Left forelimb (tissue), 1 donor: ENCODE measurements at regions not wholly inside any gene's neighbourhood (a gene's known extent, or its start where the extent isn't known, plus 50 kb on each side); places are given as distances from the start of the nearest gene placed in this dataset.
"Not testable (repeated sequence)": the region's sequence is repeated elsewhere in the genome, so short reads cannot be mapped to it uniquely, and the experiment has no call there.

Experiments used
- DNase-seq: peaks from one replicate; pipeline ENCODE4 v3.0.0-alpha.2; 2018; ENCODE audit warnings: low spot score

DNA sequence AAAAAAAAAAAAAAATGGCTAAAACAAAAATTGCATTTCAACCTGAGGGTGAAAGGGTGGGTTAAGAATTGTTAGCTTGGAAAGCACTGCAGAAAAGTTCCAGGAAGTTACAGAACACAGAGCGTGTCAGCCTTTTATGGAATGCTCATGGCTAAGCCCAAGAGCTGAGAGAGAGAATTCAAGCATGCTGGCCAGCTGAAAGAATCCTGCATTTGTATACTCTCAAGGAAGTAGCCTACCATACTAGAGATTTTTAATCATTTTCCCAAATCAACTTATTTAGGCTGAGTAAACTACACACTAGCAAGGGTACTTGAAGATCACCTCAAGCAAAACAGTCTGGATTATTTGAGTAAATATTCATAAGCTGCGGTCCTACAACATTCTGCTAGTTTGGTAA lies 153.9 kb downstream of the KCNJ2 start:
- DNase-seq: no peak

DNA sequence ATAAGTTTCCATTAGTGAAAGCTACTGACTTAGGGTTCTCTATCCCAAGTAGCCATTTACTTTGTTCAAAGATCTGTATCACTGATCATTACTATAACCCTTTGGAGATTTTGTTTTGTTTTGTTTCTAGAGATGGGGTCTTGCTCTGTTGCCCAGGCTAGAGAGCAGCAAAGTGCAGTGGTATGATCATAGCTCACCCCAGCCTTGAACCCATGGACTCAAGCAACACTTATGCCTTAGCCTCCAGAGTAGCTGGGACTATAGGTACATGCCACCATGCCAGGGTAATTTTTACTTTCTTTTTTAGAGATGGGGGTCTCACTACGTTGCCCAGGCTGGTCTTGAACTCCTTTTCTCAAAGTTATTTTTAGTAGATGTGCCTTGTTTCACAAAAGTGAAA lies 154.7 kb downstream of the KCNJ2 start:
- no peak for DNase-seq

- no peak for DNase-seq
Observed at GRCh38 chr17:70327279-70327678, 157.9 kb downstream of the KCNJ2 start.

DNA sequence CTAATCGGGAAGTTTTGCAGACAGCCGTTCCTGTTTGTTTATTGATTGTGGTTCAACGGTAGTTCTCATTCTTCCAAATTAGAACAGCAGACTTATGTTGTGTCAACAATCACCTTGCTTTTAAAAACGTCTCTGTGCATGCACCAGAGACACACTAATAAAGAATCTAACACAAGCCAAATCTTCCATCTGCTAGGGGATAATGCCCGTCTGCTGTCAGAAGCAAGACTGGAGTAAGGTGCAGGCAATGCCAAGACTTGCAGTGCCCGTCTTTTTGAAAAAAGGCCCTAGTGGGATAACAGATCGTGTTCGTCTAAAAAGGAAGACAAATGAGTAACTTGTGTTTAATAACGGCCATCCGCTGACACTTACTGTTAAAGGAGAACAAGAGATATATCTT lies 158.4 kb downstream of the KCNJ2 start:
- DNase-seq: no peak

DNA sequence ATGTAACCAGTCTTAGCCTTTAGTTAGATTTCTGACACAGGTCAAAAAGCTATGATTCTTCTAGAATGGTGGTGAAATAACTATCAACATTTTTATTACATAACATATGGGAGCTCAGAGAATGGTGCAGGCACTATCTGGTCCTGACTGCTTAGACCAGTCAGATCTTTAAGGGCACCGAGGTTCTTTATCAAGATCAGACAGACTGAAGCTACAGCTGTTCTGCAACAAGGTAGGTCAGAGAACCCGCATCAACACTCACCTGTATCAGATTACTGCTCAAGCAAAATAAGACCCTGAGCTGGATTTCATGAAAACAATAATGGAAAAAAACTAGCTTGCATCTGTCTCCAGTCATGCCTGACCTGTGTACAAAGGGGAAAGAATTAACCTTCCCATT lies 160.4 kb downstream of the KCNJ2 start:
- no peak for DNase-seq

GRCh38 chr17:70331066-70331465 lies 161.7 kb downstream of the KCNJ2 start:
- not testable (repeated sequence) for DNase-seq

GRCh38 chr17:70332356-70333210 lies 163.3 kb downstream of the KCNJ2 start:
- DNase-seq: no peak

GRCh38 chr17:70336411-70336810 lies 167.1 kb downstream of the KCNJ2 start:
- no peak for DNase-seq

DNA sequence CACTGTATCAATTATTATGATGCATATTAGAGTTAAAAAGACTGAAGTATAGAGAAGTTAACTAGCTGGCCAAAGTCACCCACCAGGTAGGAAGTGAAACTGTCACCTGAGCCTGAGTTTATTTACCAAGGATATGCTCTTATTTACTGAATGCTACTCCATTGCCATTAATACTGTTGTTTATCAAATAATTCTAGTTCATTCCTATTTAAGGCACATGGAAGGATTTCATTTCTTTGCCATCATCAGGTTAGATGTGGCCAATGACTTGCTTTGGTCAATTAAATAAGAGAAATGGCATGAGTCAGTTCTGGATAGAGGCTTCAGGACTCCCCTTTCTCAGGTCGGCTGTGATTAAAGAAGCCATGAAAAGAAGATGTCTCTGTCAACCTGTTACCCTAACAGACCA lies 169.6 kb downstream of the KCNJ2 start:
- no peak for DNase-seq

DNA sequence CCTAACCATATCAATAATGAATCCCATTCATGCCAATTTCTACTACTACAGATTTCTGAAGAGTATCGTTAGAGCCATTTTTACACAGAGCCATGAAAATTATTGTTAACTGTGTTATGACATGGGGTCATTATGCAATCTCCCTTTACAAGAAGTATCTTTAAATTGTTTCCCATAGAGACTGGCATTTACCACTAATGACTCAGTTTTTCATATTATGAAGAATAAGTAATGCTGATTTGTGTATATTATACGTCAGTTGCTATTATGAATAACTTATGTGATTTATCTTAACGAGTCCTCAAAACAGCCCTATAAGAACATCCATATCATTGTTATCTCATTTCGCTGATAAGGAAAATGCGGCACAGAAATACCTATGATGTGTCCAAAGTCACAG lies 173.8 kb downstream of the KCNJ2 start:
- DNase-seq: no peak

- DNase-seq: no peak
Observed at GRCh38 chr17:70344386-70345060, 175.2 kb downstream of the KCNJ2 start.

DNA sequence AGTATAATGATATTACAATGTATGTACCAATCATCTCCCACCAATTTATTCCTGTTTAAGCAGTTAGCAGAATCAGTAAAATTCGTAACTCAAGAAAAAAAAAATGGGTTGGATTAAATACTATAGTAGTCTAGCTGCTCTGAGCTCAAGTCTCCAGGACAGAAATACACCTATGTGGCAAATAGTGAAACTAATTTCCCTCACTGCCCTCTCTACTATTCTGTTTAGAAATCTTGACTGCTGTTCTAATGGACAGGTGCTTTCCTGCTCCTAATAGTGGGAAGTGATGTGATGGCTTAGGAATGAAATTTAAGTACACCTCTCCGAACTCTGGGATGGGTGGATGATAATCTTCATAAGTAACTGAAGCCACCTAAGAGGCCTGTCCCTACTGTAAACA lies 175.7 kb downstream of the KCNJ2 start:
- no peak for DNase-seq

DNA sequence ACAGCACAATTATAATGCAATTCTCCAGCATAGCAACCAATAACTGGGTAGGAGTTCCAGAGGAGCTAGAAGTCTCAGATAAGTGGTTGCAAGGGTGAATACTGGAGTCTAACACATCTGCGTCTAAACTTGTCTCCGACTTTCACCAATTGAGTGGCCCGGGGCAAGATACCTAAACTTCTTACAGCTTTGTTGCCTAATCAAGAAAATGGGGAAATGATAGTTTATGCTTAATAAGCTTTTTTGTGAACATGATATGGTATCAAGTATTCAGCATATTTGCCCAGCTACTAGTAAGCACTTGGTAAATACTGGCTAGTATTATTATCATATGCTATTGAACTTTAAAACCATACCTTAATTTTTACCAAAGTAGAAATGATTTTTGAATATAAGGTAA lies 183.5 kb downstream of the KCNJ2 start:
- DNase-seq: no peak

- DNase-seq: no peak
Observed at GRCh38 chr17:70353408-70354092, 184.2 kb downstream of the KCNJ2 start.

- no peak for DNase-seq
Observed at GRCh38 chr17:70355185-70355584, 185.9 kb downstream of the KCNJ2 start.

- no peak for DNase-seq
Observed at GRCh38 chr17:70357190-70357589, 187.9 kb downstream of the KCNJ2 start.

DNA sequence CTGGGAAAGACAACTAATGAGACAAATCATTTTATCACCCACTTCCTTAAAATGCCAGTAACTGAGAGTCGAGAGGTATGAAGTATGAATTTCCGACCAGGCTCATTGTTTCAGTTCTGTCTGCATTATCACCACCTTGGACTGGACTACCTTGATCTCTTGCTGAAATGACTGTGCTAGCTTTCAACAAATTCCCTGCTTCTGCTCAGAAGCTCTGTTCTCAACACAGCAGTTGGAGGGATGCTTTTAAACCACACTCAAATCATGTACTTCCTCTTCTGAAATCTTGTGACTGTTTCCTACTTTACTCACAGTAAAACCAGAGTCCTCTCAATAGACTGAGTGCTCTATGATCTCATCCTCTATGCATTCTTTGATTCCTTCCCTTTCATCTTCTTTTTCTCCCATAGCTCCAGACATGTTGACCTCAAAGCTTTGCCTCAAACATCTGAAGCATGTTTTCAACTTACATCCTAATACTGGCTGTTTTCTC lies 195.8 kb downstream of the KCNJ2 start:
- no peak for DNase-seq

GRCh38 chr17:70366386-70366785 lies 197.1 kb downstream of the KCNJ2 start:
- DNase-seq: no peak

- no peak for DNase-seq
Observed at GRCh38 chr17:70368011-70368410, 198.7 kb downstream of the KCNJ2 start.

GRCh38 chr17:70369391-70369790 lies 200.1 kb downstream of the KCNJ2 start:
- DNase-seq: no peak

GRCh38 chr17:70370816-70371215 lies 201.5 kb downstream of the KCNJ2 start:
- no peak for DNase-seq

DNA sequence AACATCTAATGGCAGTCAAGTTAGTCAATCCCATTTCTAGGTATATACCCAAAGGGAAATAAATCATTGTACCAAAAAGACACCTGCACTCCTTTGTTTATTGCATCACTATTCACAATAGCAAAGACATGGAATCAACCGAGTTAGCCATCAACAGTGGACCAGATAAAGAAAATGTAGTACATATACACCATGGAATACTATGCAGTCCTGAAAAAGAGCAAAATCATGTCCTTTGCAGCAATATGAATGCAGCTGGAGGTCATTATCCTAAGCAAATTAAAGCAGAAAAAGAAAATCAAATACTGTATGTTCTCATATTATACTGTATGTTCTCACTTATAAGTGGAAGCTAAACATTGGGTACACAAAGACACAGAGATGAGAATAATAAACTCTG lies 204.0 kb downstream of the KCNJ2 start:
- no peak for DNase-seq

DNA sequence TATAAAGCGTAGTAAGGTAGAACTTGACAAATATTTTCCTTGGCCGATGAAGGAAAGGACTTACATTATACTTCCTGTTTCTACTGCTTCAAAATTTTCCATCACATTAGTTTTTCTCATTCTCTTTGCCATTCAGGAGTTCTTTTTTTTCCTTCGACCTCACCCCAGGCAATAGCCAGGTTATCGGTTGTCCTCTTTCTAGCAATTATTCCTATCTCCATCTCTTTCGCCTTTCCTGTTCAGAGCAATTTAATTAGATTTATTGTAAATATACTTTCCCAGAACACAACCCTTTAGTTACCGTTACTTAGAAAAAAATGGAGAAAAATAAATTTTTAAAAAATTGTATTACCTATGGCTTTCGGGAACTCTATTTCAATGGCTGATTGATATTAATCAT lies 205.2 kb downstream of the KCNJ2 start:
- DNase-seq: no peak
